GM12864 (cell line): ENCODE measurements at regions not wholly inside any gene's neighbourhood (a gene's known extent, or its start where the extent isn't known, plus 50 kb on each side); places are given as distances from the start of the nearest gene placed in this dataset.
"Not testable (repeated sequence)": the region's sequence is repeated elsewhere in the genome, so short reads cannot be mapped to it uniquely, and the experiment has no call there.

Experiments used
- DNase-seq: peaks from one replicate; pipeline ENCODE4 v3.0.0-alpha.2; 2011; ENCODE audit warnings: low read depth
- H3K4me3 ChIP-seq: 2 replicates; pipeline ENCODE4 v1.5.1; 2011; ENCODE audit warnings: mild to moderate bottlenecking, low read depth, low read length, control low read depth
- TF ChIP-seq, protein P1 (sequence below): IDR thresholded peaks from 2 replicates; pipeline ENCODE4 v1.5.1; 2011; ENCODE audit warnings: low read depth, mild to moderate bottlenecking, moderate library complexity, low read length, control low read depth, inconsistent platforms; ENCODE audit errors: missing control alignments

DNA sequence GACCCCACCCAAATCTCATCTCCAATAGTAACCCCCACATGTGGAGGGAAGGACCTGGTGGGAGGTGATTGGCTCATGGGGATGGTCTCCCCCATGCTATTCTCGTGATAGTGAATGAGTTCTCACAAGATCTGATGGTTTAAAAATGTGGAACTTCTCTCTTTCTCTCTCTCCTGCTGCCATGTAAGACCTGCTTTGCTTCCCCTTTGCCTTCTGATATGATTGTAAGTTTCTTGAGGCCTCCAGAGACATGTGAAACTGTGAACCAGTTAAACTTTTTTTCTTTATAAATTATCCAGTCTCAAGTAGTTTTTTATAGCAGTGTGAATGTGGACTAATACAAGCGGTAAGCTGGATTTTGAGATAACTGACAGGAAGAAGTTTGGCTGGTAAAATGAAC is 60.3 kb upstream of the MBNL1 start:
- TF ChIP-seq, protein P1, sequence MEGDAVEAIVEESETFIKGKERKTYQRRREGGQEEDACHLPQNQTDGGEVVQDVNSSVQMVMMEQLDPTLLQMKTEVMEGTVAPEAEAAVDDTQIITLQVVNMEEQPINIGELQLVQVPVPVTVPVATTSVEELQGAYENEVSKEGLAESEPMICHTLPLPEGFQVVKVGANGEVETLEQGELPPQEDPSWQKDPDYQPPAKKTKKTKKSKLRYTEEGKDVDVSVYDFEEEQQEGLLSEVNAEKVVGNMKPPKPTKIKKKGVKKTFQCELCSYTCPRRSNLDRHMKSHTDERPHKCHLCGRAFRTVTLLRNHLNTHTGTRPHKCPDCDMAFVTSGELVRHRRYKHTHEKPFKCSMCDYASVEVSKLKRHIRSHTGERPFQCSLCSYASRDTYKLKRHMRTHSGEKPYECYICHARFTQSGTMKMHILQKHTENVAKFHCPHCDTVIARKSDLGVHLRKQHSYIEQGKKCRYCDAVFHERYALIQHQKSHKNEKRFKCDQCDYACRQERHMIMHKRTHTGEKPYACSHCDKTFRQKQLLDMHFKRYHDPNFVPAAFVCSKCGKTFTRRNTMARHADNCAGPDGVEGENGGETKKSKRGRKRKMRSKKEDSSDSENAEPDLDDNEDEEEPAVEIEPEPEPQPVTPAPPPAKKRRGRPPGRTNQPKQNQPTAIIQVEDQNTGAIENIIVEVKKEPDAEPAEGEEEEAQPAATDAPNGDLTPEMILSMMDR = no peak
- no peak for DNase-seq
- no peak overlapping the region for H3K4me3 ChIP-seq

DNA sequence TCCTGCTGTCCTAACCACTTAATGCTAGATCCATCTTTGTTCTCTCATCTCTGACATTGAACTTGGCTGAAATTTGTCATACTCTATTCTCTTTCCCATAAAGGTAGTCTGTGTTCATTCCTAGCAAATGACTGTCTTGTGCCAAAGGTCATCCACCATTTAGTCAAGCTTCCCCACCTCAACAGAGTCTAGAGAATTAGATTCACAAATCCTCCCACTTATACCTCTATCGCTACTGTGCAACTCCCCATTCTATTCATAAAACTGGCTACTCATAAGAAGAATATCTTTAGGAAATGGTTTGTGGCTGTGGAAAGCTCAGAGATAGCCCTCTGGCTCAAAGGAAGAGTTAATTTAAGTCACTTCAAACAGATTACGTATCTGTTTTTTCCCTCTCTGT is 59.7 kb upstream of the MBNL1 start:
- TF ChIP-seq, protein P1 = no peak
- DNase-seq = no peak
- no peak overlapping the region for H3K4me3 ChIP-seq

DNA sequence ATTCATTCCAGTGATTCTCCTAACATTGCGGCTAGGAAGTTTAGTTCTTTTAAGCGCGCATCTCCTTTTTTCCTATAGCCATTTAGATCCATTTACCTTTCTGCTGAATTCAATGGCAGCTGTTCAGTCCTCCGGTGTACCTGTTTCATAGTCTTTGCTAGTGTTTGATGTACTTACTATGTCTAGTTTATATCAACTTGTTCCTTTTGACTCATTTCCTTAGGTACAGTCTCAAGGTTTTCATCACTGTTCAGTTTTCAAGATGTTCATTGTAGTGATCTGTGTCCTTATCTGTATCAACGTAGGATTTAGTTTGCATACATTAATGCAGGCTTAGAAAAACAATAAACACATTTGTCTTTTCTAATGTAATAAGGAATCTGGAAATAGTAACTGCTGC is 59.0 kb upstream of the MBNL1 start:
- TF ChIP-seq, protein P1 = no peak
- no peak for DNase-seq
- no peak overlapping the region for H3K4me3 ChIP-seq

DNA sequence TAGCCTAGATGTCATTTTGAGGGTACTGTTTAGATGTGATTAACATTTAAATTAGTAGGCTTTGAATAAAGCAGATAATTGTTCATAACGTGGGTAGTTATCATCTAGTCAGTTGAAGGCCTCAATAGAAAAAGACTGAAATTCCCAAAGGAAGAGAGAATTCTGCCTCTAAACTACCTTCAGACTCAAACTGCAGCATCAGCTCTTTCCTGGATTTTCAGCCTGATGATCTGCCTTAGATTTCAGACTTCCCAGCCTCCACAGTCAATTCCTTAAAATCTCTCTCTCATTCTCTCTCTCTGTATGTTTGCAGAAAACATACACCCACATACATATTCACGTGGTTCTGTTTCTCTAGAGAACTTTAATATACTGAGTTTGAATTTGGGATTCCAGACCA is 58.0 kb upstream of the MBNL1 start:
- H3K4me3 ChIP-seq = no peak overlapping the region
- DNase-seq = no peak
- TF ChIP-seq, protein P1 = no peak

DNA sequence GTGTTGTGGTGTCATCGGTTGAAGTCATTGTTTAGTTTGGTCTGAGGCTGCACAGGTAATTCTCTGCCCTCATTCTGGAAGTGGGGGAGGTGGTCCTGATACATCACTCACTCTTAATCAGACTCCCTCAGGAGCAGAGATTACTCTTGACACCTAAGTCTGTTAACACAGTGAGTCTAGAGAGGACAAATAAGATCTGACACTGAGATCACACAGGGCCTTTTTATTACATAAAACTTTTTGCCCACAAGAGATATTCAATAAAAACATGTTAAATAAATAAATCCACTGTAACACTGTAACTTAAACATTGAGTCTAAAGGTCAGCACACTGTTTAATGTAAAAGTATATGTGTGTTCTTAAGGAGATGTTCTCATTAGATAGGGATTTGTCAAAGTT is 57.1 kb upstream of the MBNL1 start:
- TF ChIP-seq, protein P1 = no peak
- DNase-seq = no peak
- H3K4me3 ChIP-seq = no peak overlapping the region

DNA sequence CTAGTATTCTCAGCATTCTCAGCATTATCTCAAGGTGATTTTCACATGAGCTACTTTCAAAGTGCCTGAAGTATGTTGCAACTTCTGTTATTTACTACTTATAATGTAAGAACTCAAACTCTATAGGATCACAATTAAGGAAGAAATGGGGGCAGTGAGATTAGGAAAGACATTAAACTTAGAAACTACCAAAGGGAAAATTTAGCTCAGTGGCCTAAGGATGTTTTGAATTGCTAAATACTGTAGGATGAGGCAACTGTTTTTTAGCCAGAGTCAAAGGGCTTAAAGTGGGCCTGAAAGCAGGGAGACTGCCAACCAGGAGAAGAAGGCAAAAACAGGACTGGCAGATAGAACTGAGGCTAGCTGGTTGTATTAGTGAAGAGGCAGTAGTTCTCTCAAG is 55.5 kb upstream of the MBNL1 start:
- TF ChIP-seq, protein P1 = no peak
- no peak for DNase-seq
- no peak overlapping the region for H3K4me3 ChIP-seq

DNA sequence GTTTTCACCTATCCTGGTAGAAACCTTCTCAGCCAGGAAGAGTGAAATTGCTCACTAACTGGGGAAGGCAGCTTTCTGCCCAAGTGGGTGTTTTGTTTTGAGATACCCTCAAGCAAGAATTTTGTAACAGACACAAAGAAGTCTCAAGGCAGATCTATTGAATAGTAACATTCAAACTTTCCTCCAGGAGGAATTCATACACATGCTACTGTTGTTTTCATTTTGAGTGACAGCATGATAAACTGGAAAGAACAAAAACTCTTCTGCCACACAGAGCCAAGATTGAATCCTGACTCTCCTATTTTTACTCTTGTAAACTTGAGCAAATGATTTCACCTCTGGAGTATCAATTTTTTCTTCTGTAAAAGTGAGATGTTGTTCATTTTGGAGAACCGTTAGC is 54.8 kb upstream of the MBNL1 start:
- TF ChIP-seq, protein P1 = no peak
- no peak for DNase-seq
- H3K4me3 ChIP-seq = no peak overlapping the region

DNA sequence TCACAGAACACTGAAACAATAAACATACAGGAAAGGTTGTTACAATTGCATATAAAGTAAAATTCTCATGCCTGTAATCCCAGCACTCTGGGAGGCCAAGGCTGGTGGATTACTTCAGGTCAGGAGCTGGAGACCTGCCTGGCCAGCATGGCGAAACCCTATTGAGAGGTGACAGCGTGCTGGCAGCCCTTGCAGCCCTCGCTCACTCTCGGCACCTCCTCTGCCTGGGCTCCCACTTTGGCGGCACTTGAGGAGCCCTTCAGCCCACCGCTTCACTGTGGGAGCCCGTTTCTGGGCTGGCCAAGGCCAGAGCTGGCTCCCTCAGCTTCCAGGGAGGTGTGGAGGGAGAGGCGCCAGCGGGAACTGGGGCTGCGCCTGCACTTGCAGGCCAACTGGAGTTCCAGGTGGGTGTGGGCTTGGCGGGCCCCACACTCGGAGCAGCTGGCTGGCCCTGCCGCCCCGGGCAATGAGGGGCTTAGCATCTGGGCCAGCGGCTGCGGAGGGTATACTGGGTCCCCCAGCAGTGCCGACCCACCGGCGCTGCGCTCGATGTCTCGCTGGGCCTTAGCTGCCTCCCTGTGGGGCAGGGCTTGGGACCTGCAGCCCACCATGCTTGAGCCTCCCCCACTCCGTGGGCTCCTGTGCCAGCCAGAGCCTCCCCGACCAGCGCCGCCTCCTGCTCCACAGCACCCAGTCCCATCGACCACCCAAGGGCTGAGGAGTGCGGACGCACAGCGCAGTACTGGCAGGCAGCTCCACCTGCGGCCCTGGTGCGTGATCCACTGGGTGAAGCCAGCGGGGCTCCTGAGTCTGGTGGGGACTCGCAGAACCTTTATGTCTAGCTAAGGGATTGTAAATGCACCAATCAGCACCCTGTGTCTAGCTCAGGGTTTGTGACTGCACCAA is 51.5 kb upstream of the MBNL1 start:
- DNase-seq, H3K4me3 ChIP-seq: not testable (repeated sequence)
